Prostate gland (tissue), 2 donors: ENCODE measurements at regions not wholly inside any gene's neighbourhood (a gene's known extent, or its start where the extent isn't known, plus 50 kb on each side); places are given as distances from the start of the nearest gene placed in this dataset.
"Not testable (repeated sequence)": the region's sequence is repeated elsewhere in the genome, so short reads cannot be mapped to it uniquely, and the experiment has no call there.

ENCODE experiments used
- POLR2A ChIP-seq: fragments of 450-650 bp; IDR thresholded peaks from one replicate; pipeline ENCODE4 v1.6.1; 2016; ENCODE audit warnings: antibody characterized with exemption, mild to moderate bottlenecking
- POLR2AphosphoS5 ChIP-seq: sonication (generic); formaldehyde crosslinking; IDR thresholded peaks from one replicate; pipeline ENCODE4 v1.6.1; 2017; ENCODE audit warnings: antibody characterized with exemption
- TF ChIP-seq, protein P1 (sequence below), 4 experiments: fragments of 200-600 bp in 2 of 4; fragments of 450-650 bp in 2 of 4; sonication (generic) in 2 of 4; IDR thresholded peaks; 1 replicate in 3 of 4; 2 replicates in 1 of 4; pipeline ENCODE4 v1.5.1; 2016 to 2019; ENCODE audit warnings: antibody characterized with exemption in 4 of 4, mild to moderate bottlenecking in 2 of 4, moderate library complexity in 2 of 4

DNA sequence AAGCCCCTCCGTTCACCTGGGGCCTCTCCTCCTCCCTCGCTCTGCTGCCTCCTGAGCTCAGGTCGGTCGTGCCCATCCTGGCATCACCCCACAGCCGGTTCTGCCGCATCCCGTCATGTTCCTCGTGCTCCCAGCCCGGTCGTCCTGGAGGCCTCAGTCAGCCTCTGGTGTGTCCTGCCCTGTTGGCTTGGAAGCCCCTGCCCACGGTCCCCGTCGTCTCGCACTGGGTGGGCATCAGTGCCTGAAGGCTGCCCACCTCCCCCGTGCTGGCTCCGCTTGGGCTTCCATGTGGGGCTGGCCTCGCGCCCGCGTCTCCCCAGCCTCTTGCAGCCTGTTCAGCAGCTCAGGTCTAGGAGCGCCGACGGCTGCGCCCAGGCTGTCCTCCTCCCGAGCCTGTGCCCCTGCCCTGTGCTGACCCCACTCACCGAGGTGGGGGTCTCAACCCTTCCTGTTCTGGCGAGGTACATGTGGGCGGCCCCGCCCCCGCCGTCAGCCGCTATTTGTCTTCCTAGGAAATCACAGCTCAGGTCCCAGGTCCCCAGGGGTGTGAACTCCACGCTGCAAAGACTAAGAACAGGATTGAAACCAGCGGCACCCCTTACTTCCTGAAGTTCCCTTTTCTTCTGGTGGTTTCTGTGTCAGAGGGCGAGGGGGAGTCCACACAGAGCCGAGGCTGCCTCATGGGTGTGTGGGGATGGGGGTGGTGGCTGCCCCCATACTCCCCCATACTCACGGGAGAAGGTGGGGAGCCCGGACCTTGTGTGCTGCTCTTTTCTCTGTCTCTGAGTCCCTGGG lies 102.9 kb downstream of the TMEM121 start:
- not testable (repeated sequence) for TF ChIP-seq POLR2AphosphoS5, POLR2A
- TF ChIP-seq, protein P1, sequence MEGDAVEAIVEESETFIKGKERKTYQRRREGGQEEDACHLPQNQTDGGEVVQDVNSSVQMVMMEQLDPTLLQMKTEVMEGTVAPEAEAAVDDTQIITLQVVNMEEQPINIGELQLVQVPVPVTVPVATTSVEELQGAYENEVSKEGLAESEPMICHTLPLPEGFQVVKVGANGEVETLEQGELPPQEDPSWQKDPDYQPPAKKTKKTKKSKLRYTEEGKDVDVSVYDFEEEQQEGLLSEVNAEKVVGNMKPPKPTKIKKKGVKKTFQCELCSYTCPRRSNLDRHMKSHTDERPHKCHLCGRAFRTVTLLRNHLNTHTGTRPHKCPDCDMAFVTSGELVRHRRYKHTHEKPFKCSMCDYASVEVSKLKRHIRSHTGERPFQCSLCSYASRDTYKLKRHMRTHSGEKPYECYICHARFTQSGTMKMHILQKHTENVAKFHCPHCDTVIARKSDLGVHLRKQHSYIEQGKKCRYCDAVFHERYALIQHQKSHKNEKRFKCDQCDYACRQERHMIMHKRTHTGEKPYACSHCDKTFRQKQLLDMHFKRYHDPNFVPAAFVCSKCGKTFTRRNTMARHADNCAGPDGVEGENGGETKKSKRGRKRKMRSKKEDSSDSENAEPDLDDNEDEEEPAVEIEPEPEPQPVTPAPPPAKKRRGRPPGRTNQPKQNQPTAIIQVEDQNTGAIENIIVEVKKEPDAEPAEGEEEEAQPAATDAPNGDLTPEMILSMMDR (IDR thresholded peaks at IDR 0.05): not testable (repeated sequence)
